ENCODE measurements at regions not wholly inside any gene's neighbourhood (a gene's known extent, or its start where the extent isn't known, plus 50 kb on each side); places are given as distances from the start of the nearest gene placed in this dataset.

DNA sequence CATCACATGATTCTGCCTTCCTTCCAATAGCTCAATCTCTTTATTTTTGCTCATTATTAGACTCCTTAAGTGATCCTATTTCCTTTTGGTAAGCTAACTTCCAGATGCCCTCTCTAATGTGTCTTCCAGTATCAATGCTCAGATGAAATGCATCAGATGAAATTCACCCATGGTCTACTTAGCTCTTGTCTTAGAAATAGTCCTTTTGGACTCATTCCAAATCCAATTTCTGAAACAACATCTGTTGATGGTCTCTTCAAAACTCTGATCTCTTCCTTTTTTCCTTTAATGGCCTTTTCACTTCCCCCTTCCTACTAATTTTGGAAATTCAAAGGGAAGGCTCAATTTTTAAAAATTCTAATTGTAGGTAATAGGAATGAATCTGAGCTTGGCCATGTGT, 81.1 kb upstream of the GREM2 start:
- TF ChIP-seq, protein P1, sequence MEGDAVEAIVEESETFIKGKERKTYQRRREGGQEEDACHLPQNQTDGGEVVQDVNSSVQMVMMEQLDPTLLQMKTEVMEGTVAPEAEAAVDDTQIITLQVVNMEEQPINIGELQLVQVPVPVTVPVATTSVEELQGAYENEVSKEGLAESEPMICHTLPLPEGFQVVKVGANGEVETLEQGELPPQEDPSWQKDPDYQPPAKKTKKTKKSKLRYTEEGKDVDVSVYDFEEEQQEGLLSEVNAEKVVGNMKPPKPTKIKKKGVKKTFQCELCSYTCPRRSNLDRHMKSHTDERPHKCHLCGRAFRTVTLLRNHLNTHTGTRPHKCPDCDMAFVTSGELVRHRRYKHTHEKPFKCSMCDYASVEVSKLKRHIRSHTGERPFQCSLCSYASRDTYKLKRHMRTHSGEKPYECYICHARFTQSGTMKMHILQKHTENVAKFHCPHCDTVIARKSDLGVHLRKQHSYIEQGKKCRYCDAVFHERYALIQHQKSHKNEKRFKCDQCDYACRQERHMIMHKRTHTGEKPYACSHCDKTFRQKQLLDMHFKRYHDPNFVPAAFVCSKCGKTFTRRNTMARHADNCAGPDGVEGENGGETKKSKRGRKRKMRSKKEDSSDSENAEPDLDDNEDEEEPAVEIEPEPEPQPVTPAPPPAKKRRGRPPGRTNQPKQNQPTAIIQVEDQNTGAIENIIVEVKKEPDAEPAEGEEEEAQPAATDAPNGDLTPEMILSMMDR (IDR thresholded peaks at IDR 0.05; ENCODE audit: unreplicated experiment) = no peak
- no peak for DNase-seq
- Mint-ChIP-seq H3K9me3 (ENCODE audit: low read depth, unreplicated experiment) (no peaks in the 10 kb centered on the region), H3K4me1 (ENCODE audit: low read depth, unreplicated experiment) (no peaks in the 10 kb centered on the region), H3K27ac (ENCODE audit: unreplicated experiment) (no peak overlapping the region), H3K4me3 (ENCODE audit: low read depth, unreplicated experiment) (no peak overlapping the region), H3K36me3 (ENCODE audit: insufficient read depth, unreplicated experiment) (no peaks in the 10 kb centered on the region), H3K27me3 (ENCODE audit: unreplicated experiment) (no peaks in the 10 kb centered on the region)
- CTCF ChIA-PET = interaction anchor here (0.7 to 3.2 kb wide), 2 partner anchors 111 to 238 kb away, joined by 3 to 10 read pairs; no protein-coding TSS in a partner anchor
- no TSS peak for BruUV-seq (replicated peaks)
- intact Hi-C loops (cut with micrococcal nuclease; ENCODE audit: unreplicated experiment) = loop anchor here (2.0 to 5.0 kb wide), 3 partner anchors 81 to 666 kb away; partner anchors contain the start of gene GREM2

DNA sequence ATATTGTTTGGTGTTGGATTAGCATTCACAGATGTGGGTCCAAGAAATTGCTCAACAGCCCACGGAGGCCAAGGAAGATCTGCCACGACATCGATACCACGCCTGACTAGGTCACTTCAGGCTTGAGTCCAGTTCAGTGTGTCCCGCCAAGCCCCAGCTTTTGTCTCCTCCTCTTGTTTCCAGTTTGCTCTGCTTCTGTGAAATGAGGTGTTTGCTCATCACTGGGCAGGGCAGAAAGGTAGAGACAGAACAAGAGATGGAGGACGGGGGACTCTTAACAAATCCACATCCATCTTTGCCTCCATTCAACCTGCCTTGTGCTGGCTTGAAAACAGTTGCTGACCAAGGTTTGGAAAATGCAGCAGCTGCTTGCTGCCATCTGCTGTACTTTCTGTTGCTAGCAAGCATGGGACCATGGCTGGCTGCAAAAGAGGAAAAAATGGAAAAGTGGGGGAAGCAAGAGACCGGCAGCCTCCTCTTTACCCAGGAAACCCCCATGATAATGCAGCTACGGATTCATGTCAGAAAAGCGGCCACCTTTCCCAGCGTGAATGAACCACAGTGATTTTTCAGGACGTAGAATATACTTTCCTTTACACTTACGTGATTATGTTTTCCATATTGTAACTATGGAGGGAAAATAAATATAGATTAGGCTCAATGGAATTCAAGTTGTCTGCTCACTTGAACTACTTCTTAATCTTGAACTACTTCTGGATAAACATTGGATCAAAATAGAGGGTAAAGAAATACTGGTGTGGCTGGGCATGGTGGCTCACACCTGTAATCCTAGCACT, 80.2 kb upstream of the GREM2 start:
- no peak overlapping the region for H3K4me3 Mint-ChIP-seq (ENCODE audit: low read depth, unreplicated experiment)
- CTCF ChIA-PET = interaction anchor here (0.7 to 3.2 kb wide), 3 partner anchors 110 to 501 kb away, joined by 3 to 10 read pairs (median 5); no protein-coding TSS in a partner anchor
- no peaks in the 10 kb centered on the region for H3K9me3 Mint-ChIP-seq (ENCODE audit: low read depth, unreplicated experiment)
- no peak overlapping the region for H3K27ac Mint-ChIP-seq (ENCODE audit: unreplicated experiment)
- H3K36me3 Mint-ChIP-seq (ENCODE audit: insufficient read depth, unreplicated experiment) = no peaks in the 10 kb centered on the region
- intact Hi-C loops (cut with micrococcal nuclease; ENCODE audit: unreplicated experiment) = loop anchor here (1.0 to 5.0 kb wide), 4 partner anchors 80 to 665 kb away; partner anchors contain the start of gene GREM2
- no peaks in the 10 kb centered on the region for H3K27me3 Mint-ChIP-seq (ENCODE audit: unreplicated experiment)
- TF ChIP-seq, protein P1 (IDR thresholded peaks at IDR 0.05; ENCODE audit: unreplicated experiment) = peak; percentile 41
- peak; percentile 38 for DNase-seq
- BruUV-seq (replicated peaks) = no TSS peak
- no peaks in the 10 kb centered on the region for H3K4me1 Mint-ChIP-seq (ENCODE audit: low read depth, unreplicated experiment)

DNA sequence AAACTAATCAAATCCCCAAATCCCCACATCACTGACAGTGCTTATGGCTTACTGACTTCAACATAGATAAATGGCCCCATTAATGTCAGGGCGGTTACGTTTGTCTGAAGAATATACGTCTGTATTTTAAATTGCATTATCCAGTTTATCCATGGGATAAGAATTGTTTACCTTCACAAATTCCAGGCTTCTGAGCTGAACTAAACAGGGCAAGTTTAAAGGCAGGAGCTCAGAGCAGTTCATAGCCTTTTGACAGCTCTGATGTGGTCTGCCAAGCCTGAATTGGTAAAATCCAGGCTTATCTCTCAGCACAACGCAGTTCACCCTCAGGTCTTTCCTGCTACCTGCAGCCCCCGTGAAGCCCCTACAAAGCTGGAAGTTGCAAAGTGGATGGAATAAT, 79.5 kb upstream of the GREM2 start:
- Mint-ChIP-seq H3K4me1 (ENCODE audit: low read depth, unreplicated experiment) (no peaks in the 10 kb centered on the region), H3K27me3 (ENCODE audit: unreplicated experiment) (no peaks in the 10 kb centered on the region), H3K9me3 (ENCODE audit: low read depth, unreplicated experiment) (no peaks in the 10 kb centered on the region), H3K27ac (ENCODE audit: unreplicated experiment) (no peak overlapping the region), H3K4me3 (ENCODE audit: low read depth, unreplicated experiment) (no peak overlapping the region), H3K36me3 (ENCODE audit: insufficient read depth, unreplicated experiment) (no peaks in the 10 kb centered on the region)
- no TSS peak for BruUV-seq (replicated peaks)
- CTCF ChIA-PET = interaction anchor here (0.7 to 3.2 kb wide), 3 partner anchors 236 to 500 kb away, joined by 3 to 10 read pairs (median 5); no protein-coding TSS in a partner anchor
- intact Hi-C loops (cut with micrococcal nuclease; ENCODE audit: unreplicated experiment) = loop anchor here (5.0 kb wide), 2 partner anchors 79 to 664 kb away; partner anchors contain the start of gene GREM2
- no peak for DNase-seq
- TF ChIP-seq, protein P1 (IDR thresholded peaks at IDR 0.05; ENCODE audit: unreplicated experiment) = no peak

DNA sequence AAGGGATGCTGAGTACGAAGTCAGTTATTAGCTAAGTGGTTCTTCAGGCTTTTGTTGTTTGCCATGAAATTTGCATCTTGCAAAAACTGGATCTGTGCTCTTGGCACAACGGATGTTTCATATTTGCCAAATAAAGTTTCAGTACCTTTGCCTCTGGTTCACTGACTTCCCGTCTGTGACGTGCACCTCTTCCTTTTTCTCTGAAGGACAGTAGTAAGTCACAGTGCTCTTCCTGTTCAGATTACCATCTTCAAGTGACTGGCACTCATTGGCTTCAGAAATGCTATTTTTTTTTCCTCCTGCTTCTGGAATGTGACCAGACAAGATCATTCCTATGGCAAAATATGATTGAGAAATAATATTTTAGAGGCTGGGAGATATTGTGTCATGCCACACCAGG, 75.9 kb upstream of the GREM2 start:
- Mint-ChIP-seq H3K9me3 (ENCODE audit: low read depth, unreplicated experiment) (no peaks in the 10 kb centered on the region), H3K27ac (ENCODE audit: unreplicated experiment) (no peak overlapping the region), H3K27me3 (ENCODE audit: unreplicated experiment) (no peaks in the 10 kb centered on the region), H3K4me3 (ENCODE audit: low read depth, unreplicated experiment) (no peak overlapping the region), H3K4me1 (ENCODE audit: low read depth, unreplicated experiment) (no peaks in the 10 kb centered on the region), H3K36me3 (ENCODE audit: insufficient read depth, unreplicated experiment) (no peaks in the 10 kb centered on the region)
- CTCF ChIA-PET = no interaction called here
- DNase-seq = no peak
- TF ChIP-seq, protein P1 (IDR thresholded peaks at IDR 0.05; ENCODE audit: unreplicated experiment) = no peak
- no TSS peak for BruUV-seq (replicated peaks)
- intact Hi-C loops (cut with micrococcal nuclease; ENCODE audit: unreplicated experiment) = no loop called here
